ENCODE measurements at regions not wholly inside any gene's neighbourhood (a gene's known extent, or its start where the extent isn't known, plus 50 kb on each side); places are given as distances from the start of the nearest gene placed in this dataset.

GRCh38 chr20:24782801-24783630 is 166.1 kb upstream of the CST7 start:
- TF ChIP-seq, protein P1, sequence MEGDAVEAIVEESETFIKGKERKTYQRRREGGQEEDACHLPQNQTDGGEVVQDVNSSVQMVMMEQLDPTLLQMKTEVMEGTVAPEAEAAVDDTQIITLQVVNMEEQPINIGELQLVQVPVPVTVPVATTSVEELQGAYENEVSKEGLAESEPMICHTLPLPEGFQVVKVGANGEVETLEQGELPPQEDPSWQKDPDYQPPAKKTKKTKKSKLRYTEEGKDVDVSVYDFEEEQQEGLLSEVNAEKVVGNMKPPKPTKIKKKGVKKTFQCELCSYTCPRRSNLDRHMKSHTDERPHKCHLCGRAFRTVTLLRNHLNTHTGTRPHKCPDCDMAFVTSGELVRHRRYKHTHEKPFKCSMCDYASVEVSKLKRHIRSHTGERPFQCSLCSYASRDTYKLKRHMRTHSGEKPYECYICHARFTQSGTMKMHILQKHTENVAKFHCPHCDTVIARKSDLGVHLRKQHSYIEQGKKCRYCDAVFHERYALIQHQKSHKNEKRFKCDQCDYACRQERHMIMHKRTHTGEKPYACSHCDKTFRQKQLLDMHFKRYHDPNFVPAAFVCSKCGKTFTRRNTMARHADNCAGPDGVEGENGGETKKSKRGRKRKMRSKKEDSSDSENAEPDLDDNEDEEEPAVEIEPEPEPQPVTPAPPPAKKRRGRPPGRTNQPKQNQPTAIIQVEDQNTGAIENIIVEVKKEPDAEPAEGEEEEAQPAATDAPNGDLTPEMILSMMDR (IDR thresholded peaks at IDR 0.05; ENCODE audit: low read depth, low read length) = no peak
- H3K4me3 ChIP-seq (ENCODE audit: low read depth, low read length) = no peak overlapping the region

DNA sequence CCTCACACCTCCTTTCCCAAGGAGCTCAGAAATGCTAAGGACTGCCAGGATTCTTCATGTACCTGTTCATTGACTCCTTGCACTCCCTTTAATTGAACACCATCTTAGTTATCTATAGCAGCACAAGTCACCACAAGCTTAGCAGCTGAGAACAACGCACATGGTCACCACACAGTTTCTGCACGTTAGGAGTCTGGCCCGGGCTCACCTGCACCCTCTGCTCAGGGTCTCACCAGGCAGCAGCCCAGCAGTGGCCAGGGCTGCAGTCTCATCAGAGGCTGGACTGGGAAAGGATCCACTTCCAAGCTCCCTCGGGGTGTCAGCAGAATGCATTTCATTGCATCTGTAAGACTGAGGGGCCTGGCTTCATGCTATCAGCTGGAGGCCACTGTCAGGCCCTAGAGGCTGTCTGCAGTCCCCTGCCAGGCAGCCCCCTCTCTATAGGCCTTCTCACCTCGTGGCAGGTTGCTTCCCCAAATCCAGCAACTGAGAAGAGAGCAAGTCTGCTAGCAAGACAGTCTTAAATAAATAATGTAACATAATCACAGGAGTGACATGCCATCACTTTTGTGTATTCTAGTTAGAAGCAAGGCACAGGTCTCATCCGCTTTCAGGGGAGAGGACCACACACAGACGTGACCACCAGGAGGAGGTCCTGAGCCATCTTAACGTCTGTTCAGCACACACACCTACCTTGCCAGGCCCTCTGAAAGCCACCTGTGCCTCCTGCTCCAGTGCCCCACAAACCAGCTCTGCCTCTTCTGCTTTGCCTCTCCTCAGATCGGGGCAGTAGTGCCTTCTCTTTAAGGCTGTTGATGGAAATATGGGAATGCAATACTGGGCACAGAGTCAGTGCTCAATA is 165.2 kb upstream of the CST7 start:
- H3K4me3 ChIP-seq (ENCODE audit: low read depth, low read length) = no peak overlapping the region
- TF ChIP-seq, protein P1 (IDR thresholded peaks at IDR 0.05; ENCODE audit: low read depth, low read length) = no peak

GRCh38 chr20:24784607-24785006 is 164.5 kb upstream of the CST7 start:
- TF ChIP-seq, protein P1 (IDR thresholded peaks at IDR 0.05; ENCODE audit: low read depth, low read length) = no peak
- H3K4me3 ChIP-seq (ENCODE audit: low read depth, low read length) = no peak overlapping the region

DNA sequence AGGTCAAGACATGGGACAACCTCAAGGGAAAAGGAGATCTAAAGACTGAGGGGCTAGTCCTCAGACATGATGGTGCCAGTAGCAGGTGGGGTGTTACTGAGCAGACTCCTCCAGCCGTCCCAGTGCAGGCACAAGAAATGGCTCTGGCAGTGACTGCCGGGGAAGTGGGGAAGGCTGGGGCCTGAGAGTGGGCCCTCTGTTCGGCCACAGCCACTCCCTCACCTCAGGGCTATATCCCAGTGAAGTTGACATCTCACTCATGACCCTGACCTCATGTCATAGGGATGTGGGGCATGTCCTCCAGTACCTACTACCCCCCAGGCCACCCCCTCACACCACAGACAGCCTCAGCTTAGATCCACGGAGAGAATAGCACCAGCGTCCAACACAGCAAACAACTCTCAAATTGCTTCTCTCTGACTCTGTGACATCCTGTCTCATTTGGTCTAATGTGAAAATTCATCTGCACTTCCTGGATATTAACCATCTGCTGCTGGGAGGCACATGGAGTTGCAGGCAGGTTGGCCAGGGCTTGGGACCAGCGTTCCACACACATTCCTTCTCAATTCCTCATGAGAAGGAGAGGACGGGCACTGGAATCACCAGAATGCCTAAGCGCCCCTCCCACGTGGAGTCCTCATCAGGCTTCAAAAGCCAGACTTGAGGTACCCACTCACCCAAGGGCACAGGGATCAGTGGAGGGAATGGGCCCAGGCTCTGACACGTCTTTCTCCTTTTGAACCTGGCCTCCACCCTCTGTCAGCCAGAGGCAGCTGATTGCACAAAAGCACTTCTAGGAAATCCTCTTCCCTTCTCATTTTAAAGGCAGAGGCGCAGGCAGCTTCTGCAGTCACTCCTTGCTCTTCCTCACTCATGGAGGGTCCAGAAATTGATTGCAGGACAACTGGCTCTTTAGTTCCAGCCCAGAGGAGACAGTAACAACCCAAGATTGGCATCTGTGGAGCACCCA is 163.6 kb upstream of the CST7 start:
- H3K4me3 ChIP-seq (ENCODE audit: low read depth, low read length) = no peak overlapping the region
- TF ChIP-seq, protein P1 (IDR thresholded peaks at IDR 0.05; ENCODE audit: low read depth, low read length) = no peak

DNA sequence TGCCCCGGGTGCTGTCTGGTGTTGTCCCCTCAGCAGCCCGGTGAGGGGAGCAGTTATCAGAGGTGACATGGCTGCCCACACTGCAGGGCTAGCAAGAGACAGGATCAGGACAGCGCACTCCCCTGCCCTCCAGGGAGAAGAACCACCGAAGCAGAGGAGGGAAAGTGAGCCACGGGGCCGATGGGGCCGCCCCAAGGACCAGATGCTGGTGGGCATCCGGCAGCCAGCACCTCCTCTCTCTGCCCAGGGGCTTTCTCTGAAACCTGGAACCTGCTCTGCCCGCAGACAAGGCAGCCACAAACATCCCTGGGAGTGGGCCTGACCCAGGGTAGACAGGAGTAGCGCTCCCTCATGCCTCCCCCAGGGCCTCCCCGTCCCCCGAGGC is 163.0 kb upstream of the CST7 start:
- H3K4me3 ChIP-seq (ENCODE audit: low read depth, low read length) = no peak overlapping the region
- TF ChIP-seq, protein P1 (IDR thresholded peaks at IDR 0.05; ENCODE audit: low read depth, low read length) = no peak

DNA sequence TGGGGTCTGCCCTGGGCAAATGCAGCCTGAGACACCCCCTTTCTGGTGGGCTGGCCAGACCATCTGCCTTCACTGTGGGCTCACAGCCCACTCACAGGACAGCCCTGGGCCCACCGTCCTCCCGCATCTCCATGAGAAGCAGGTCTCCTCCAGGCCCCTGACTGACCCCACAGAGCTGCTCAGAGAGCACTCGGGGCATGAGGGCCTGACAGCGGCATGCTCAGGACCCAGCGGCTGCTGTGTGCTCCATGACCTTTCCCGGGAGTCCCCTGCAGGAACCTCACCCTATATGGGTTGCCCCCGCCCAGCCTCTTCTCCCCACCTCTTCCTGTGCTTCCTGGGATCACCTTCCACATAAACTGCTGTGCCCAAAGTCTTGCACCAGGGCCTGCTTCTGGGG is 162.4 kb upstream of the CST7 start:
- TF ChIP-seq, protein P1 (IDR thresholded peaks at IDR 0.05; ENCODE audit: low read depth, low read length) = no peak
- H3K4me3 ChIP-seq (ENCODE audit: low read depth, low read length) = no peak overlapping the region
